HG03135 (cell line): ENCODE measurements at regions not wholly inside any gene's neighbourhood (a gene's known extent, or its start where the extent isn't known, plus 50 kb on each side); places are given as distances from the start of the nearest gene placed in this dataset.

Source experiments
- ATAC-seq: cut with Tn5 transposase; IDR thresholded peaks from one replicate; pipeline ENCODE4 v1.9.1; 2021; ENCODE audit warnings: mild to moderate bottlenecking, moderate library complexity; ENCODE audit not compliant: unreplicated experiment

- no peak for ATAC-seq
These were observed 106.3 kb upstream of the CRHR1 start for GRCh38 chr17:45677770-45678169.

- ATAC-seq, result no peak
These were observed 104.7 kb upstream of the CRHR1 start for GRCh38 chr17:45679426-45679825.

GRCh38 chr17:45680360-45680759 is 103.8 kb upstream of the CRHR1 start:
- ATAC-seq, result no peak

- ATAC-seq, result no peak
These were observed 102.4 kb upstream of the CRHR1 start for GRCh38 chr17:45681706-45682105.

GRCh38 chr17:45686250-45686649 is 97.9 kb upstream of the CRHR1 start:
- no peak for ATAC-seq

- ATAC-seq, result no peak
These were observed 96.5 kb upstream of the CRHR1 start for GRCh38 chr17:45687594-45687993.

GRCh38 chr17:45688353-45688752 is 95.8 kb upstream of the CRHR1 start:
- ATAC-seq, result no peak

GRCh38 chr17:45688820-45689219 is 95.3 kb upstream of the CRHR1 start:
- ATAC-seq, result no peak

GRCh38 chr17:45689451-45689850 is 94.7 kb upstream of the CRHR1 start:
- no peak for ATAC-seq

GRCh38 chr17:45690625-45691275 is 93.4 kb upstream of the CRHR1 start:
- ATAC-seq, result no peak

GRCh38 chr17:45692661-45693060 is 91.5 kb upstream of the CRHR1 start:
- ATAC-seq, result no peak

GRCh38 chr17:45693792-45694191 is 90.3 kb upstream of the CRHR1 start:
- no peak for ATAC-seq

- ATAC-seq, result no peak
These were observed 87.7 kb upstream of the CRHR1 start for GRCh38 chr17:45696442-45696841.

GRCh38 chr17:45697076-45697475 is 87.0 kb upstream of the CRHR1 start:
- no peak for ATAC-seq

GRCh38 chr17:45700171-45701090 is 83.7 kb upstream of the CRHR1 start:
- ATAC-seq, result no peak

- no peak for ATAC-seq
These were observed 81.4 kb upstream of the CRHR1 start for GRCh38 chr17:45702666-45703266.

GRCh38 chr17:45703348-45703747 is 80.8 kb upstream of the CRHR1 start:
- no peak for ATAC-seq

GRCh38 chr17:45703806-45704205 is 80.3 kb upstream of the CRHR1 start:
- ATAC-seq, result no peak

GRCh38 chr17:45704251-45704650 is 79.9 kb upstream of the CRHR1 start:
- no peak for ATAC-seq

GRCh38 chr17:45705123-45706009 is 78.8 kb upstream of the CRHR1 start:
- ATAC-seq, result no peak

GRCh38 chr17:45706033-45706432 is 78.1 kb upstream of the CRHR1 start:
- ATAC-seq, result no peak
